DLD1 (cell line): ENCODE measurements at regions not wholly inside any gene's neighbourhood (a gene's known extent, or its start where the extent isn't known, plus 50 kb on each side); places are given as distances from the start of the nearest gene placed in this dataset.

Experiments used
- in situ Hi-C: cut with HindIII; loops from 2 replicates; pipeline ENCODE4 v1.10.0; 2017; ENCODE audit warnings: low sequenced_read_pairs

- in situ Hi-C loops, result no loop called here
These were observed 403.3 kb upstream of the MEF2C start for GRCh38 chr5:89286320-89286719.

- in situ Hi-C loops, result no loop called here
These were observed 400.9 kb upstream of the MEF2C start for GRCh38 chr5:89283728-89284493.

- in situ Hi-C loops, result no loop called here
These were observed 399.8 kb upstream of the MEF2C start for GRCh38 chr5:89282554-89283510.

DNA sequence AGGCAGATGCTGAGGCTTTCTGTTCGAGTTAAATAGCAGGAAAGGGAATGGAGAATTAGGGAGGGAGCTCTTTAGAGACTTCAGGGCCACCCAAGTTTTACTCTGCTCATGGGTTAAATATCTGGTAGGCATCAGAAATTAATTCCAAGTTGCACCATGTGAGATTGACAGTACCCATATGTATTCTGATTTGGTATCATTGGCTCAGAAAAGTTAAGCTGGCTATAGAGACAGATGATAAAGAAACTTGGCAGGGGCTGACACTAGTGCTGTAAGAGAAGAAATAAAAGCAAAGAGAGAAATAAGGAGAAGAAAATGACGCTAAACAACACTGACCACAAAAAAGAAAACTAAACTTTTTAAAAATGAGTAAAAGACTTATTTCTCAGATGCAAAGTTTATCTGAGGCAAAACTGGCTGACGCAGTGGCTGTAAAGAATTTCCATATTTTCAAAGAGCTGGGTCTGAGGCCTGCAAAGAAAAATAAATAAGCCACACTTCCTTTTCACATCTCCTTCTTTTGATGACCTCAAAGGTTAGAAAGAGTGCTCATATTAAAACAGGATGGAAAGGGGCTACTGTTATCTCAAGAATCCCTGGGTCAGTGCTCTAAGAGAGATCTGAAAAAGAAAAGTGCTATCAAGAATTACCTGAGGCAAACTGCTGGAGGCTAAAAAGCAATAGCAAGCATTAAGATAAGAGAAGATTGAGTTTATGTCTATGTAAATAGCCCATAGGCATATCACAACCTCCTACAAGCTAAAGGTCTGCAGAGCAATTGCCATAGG lies 399.0 kb upstream of the MEF2C start:
- in situ Hi-C loops, result no loop called here

DNA sequence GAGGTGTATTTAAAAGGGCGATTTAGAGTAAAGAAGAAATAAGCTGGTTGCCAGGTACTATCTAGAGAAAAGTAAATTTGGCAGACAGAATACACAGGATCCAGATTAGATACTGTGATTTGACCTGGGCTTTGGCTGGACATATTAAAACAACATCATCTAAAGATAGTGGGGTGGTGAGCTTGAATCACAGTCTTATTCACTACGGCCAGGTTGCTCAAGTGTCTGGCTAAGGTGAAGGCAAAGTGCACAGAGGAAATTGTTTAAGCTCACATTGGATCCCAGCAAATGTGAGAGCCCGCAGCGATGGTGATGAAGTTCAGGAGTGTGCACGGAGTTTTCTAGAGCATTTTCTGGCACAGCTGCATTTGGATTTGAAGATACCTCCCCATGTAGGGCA lies 398.2 kb upstream of the MEF2C start:
- in situ Hi-C loops, result no loop called here

GRCh38 chr5:89280103-89281037 lies 397.4 kb upstream of the MEF2C start:
- in situ Hi-C loops, result no loop called here

GRCh38 chr5:89279391-89280036 lies 396.5 kb upstream of the MEF2C start:
- in situ Hi-C loops, result no loop called here

GRCh38 chr5:89277816-89278215 lies 394.8 kb upstream of the MEF2C start:
- in situ Hi-C loops, result no loop called here

GRCh38 chr5:89276566-89277305 lies 393.8 kb upstream of the MEF2C start:
- in situ Hi-C loops, result no loop called here

DNA sequence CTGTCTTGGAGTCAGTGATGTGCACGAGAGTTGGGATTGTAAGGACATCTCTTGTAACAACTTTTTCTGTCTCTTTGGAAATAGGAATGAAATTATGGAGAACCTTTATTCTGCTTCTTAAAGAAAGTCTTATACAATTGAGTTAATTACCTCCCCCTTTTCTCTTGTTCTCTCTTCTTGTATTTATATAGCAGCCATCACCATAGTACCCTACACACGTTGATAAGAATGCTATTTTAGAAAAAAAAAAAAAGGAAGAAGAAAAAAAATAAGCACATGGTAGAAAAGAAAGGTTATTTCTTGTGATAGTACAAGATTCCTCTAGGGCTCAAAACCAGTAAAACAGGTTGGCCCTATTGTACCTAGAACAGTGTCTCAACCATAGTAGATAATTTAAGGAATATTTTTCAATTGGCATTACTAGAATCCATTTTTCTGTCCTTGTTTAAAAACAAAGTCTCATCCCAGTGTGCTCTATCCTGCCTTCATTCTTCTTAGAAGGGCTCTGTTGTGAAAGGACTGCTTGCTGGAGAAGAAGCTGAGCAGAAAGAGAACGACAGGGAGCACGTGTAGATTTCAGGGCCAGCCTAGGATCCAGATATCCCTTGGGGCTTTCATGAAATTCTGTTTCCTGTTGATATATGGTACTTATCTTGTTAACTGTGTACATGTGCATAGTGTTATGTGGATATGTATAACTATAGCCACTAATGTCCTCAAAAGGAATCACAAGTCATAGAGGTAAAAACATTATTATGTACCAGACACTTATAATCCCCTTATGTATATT lies 392.3 kb upstream of the MEF2C start:
- in situ Hi-C loops, result no loop called here

GRCh38 chr5:89273289-89273688 lies 390.3 kb upstream of the MEF2C start:
- in situ Hi-C loops, result no loop called here

DNA sequence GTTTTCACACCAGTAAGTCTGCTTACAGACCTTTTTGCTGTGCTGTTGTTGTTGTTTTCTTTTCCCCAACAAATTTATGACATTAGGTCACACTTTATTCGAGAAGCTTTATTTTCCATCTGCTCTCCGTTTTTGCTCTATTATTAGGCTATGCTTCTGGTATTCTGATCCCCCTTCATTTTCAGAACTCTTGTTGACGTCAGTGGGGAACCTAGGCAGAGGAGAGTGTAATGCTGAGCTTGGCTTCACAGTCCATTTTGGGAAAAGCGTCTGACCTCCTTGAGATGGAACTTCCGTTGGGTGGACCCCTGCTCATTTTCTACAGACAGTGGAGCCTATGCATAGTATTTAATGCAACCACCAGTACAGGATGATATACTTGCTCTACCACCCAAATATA lies 387.9 kb upstream of the MEF2C start:
- in situ Hi-C loops, result no loop called here

DNA sequence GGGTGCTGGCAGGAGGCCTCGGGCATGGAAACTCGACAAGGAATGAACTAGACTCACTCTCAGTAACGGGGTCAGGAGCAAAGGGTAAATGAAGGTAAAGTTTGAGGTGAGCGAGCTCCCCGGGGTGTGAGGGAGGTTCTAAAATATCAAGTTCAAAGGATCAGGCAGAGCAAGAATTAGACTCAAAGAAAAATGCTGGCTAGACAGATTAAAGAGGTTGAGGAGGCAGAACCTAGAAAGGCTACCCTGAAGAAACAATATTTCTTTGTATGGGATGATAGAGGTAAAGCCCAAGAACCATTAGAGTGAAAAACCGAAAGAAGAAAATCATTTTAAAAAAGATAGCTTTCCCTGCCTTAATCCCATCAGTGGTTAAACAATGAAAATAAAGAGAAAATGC lies 386.7 kb upstream of the MEF2C start:
- in situ Hi-C loops, result no loop called here

DNA sequence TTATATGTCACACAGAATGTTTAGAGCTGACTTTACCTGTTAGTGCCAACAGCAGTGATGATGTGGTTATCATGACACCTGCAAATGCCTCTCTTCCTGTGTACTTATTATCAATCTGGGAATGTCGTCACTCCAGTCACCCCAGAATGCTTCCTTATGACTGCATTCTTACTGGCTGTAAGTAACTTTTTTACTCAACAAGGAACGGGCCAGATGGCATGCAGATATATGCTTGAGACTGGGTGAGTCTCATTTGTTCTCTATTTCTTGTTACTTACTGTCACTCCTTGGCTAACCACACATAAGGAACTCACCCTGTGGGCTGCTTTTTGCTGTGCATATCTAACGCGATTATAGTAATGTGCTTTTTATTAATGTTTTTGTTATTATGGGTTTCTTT lies 385.5 kb upstream of the MEF2C start:
- in situ Hi-C loops, result no loop called here

GRCh38 chr5:89267788-89268187 lies 384.8 kb upstream of the MEF2C start:
- in situ Hi-C loops, result no loop called here

DNA sequence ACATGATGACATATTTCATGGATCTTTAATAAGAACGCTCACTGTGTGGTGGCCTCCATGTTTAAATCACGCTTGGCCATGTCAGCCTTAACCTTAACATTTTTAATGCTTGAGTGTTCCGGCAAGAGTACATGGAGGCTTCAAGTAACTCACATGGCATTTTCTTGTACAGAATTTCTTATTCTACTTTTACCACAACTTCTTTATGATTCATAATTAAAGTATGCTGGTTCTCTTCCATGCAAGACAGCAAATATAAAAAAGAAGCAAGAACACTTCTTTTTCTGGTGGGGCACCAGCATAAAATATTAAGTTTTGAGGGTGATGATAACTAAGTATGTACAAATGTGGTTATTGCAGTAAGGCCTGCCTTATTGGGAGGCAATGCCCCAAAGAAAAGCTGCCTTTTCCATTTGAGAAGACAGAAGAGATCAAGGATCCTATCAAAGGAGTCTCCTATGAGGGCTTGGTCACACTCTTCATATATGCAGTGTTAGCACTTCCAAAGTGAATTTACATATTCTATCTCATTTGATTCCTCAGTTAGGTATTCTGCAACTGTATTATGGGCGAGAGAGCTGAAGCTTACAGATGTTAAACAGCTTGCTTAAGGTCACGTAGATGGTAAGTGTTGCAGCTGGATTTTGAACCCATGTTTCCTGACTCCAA lies 382.7 kb upstream of the MEF2C start:
- in situ Hi-C loops, result no loop called here

DNA sequence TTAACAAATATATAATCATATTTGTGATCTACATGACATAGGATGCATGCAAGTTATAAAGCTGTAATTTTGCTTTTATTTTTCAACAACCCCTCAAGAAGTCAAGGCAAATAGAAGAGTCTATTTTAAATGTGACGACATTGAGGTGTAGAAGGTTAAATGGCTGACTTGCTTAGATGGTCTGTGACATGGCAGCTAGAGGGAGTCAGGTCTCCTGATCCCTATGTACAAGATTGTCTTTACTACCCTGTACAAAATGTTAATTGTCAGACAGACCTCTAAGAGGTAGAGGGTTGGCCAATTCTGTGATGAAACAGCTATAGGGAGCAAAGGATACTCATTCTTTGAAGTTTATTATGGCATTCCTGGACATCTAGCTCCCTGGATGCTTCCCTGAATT lies 380.9 kb upstream of the MEF2C start:
- in situ Hi-C loops, result no loop called here

- in situ Hi-C loops, result no loop called here
These were observed 379.0 kb upstream of the MEF2C start for GRCh38 chr5:89262030-89262429.
